WTC11 (cell line): ENCODE measurements at regions not wholly inside any gene's neighbourhood (a gene's known extent, or its start where the extent isn't known, plus 50 kb on each side); places are given as distances from the start of the nearest gene placed in this dataset.

Experiments
- ATAC-seq: fragments of 200-7000 bp; cut with Tn5 transposase; 2 replicates; pipeline ENCODE4 v1.10.0; 2021; ENCODE audit warnings: mild to moderate bottlenecking, moderate library complexity
- CTCF ChIA-PET: fragments of 300-600 bp; sonication (Branson Sonifier 250); formaldehyde crosslinking; loops from one replicate; lab custom pipeline; 2021; ENCODE audit warnings: antibody characterized with exemption; lab: Charles Lee
- POLR2A ChIA-PET: fragments of 350-600 bp; sonication (Branson Sonifier 250); formaldehyde crosslinking; loops from one replicate; lab custom pipeline; 2021; ENCODE audit warnings: antibody characterized with exemption; lab: Charles Lee
- DNase-seq: peaks from one replicate; pipeline ENCODE4 v3.0.0; 2021; ENCODE audit warnings: low spot score
- H3K27ac Mint-ChIP-seq: 2 replicates; pipeline ENCODE4 v1.8.0; 2021; ENCODE audit warnings: mixed read lengths
- H3K27me3 Mint-ChIP-seq: 2 replicates; pipeline ENCODE4 v1.8.0; 2021; ENCODE audit warnings: low read depth, mild to moderate bottlenecking, moderate library complexity, mixed read lengths
- H3K36me3 Mint-ChIP-seq: 2 replicates; pipeline ENCODE4 v1.8.0; 2021; ENCODE audit warnings: mixed read lengths
- H3K4me1 Mint-ChIP-seq: 2 replicates; pipeline ENCODE4 v1.8.0; 2022; ENCODE audit warnings: mixed read lengths
- H3K4me3 Mint-ChIP-seq: 2 replicates; pipeline ENCODE4 v1.8.0; 2021; ENCODE audit warnings: mild to moderate bottlenecking, moderate library complexity, mixed read lengths
- H3K9me3 Mint-ChIP-seq: 2 replicates; pipeline ENCODE4 v1.8.0; 2021; ENCODE audit warnings: mixed read lengths
- ATF3 ChIP-seq: sonication (generic); formaldehyde crosslinking; conservative IDR thresholded peaks from 2 replicates; pipeline ENCODE4 v1.8.1; 2022; ENCODE audit warnings: mild to moderate bottlenecking, missing genetic modification reagents
- E2F1 ChIP-seq: sonication (generic); formaldehyde crosslinking; IDR thresholded peaks from 2 replicates; pipeline ENCODE4 v1.8.0; 2022; ENCODE audit warnings: mild to moderate bottlenecking, missing genetic modification reagents
- FOXJ3 ChIP-seq: sonication (generic); formaldehyde crosslinking; IDR thresholded peaks from 2 replicates; pipeline ENCODE4 v1.9.0; 2021; ENCODE audit warnings: missing genetic modification reagents, mild to moderate bottlenecking, borderline replicate concordance
- FOXP1 ChIP-seq: sonication (generic); formaldehyde crosslinking; IDR thresholded peaks from 2 replicates; pipeline ENCODE4 v1.8.0; 2022; ENCODE audit warnings: missing genetic modification reagents, mild to moderate bottlenecking, moderate library complexity, borderline replicate concordance
- FOXP4 ChIP-seq: sonication (generic); formaldehyde crosslinking; IDR thresholded peaks from 2 replicates; pipeline ENCODE4 v1.8.0; 2022; ENCODE audit warnings: mild to moderate bottlenecking, missing genetic modification reagents
- KAT7 ChIP-seq: sonication (generic); formaldehyde crosslinking; IDR thresholded peaks from 2 replicates; pipeline ENCODE4 v1.8.1; 2023; ENCODE audit warnings: missing genetic modification reagents, mild to moderate bottlenecking, borderline replicate concordance
- MXD4 ChIP-seq: fragments of 250-450 bp; sonication (Bioruptor Pico); IDR thresholded peaks from 2 replicates; pipeline ENCODE4 v1.8.0; 2021; ENCODE audit warnings: mild to moderate bottlenecking, moderate library complexity, borderline replicate concordance
- NFYB ChIP-seq: sonication (generic); formaldehyde crosslinking; conservative IDR thresholded peaks from 2 replicates; pipeline ENCODE4 v1.8.0; 2022; ENCODE audit warnings: low read depth, missing genetic modification reagents
- NR1H2 ChIP-seq: sonication (generic); formaldehyde crosslinking; IDR thresholded peaks from 2 replicates; pipeline ENCODE4 v1.9.0; 2021; ENCODE audit warnings: mild to moderate bottlenecking, moderate library complexity, missing genetic modification reagents
- NR3C1 ChIP-seq: sonication (generic); formaldehyde crosslinking; conservative IDR thresholded peaks from 2 replicates; pipeline ENCODE4 v1.8.1; 2023; ENCODE audit warnings: low read depth, mild to moderate bottlenecking, missing genetic modification reagents
- SMAD3 ChIP-seq: sonication (generic); formaldehyde crosslinking; IDR thresholded peaks from 2 replicates; pipeline ENCODE4 v1.8.0; 2022; ENCODE audit warnings: missing genetic modification reagents, mild to moderate bottlenecking, borderline replicate concordance
- SP1 ChIP-seq: sonication (generic); formaldehyde crosslinking; conservative IDR thresholded peaks from 2 replicates; pipeline ENCODE4 v1.8.1; 2022; ENCODE audit warnings: missing genetic modification reagents
- TEAD1 ChIP-seq: sonication (generic); formaldehyde crosslinking; IDR thresholded peaks from 2 replicates; pipeline ENCODE4 v1.8.0; 2022; ENCODE audit warnings: mild to moderate bottlenecking, missing genetic modification reagents
- ZSCAN18 ChIP-seq: fragments of 250-450 bp; sonication (Bioruptor Pico); IDR thresholded peaks from 2 replicates; pipeline ENCODE4 v2.1.2; 2022; ENCODE audit warnings: mild to moderate bottlenecking, moderate library complexity
- TF ChIP-seq, protein P1 (sequence below): fragments of 250-450 bp; sonication (Bioruptor Pico); IDR thresholded peaks from 2 replicates; pipeline ENCODE4 v1.9.0; 2021; ENCODE audit warnings: mild to moderate bottlenecking, borderline replicate concordance

DNA sequence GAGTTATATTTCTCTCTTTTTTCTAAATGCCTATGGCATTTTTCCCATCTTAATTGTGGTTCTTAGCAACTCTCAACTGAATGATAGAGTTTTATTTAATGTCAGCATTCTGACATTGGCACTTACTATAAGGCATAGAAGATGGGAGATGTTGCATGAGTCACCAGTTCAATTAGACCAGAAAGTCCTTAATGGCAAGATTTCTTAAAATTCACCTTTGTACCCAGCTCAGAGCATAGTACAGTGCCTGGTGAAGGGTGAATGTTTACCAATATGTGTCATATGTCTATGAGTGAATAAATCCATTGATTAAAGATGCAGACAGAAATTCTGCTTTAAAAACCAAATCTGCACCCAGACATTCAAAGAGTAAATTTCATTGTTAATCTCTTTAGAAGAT is 526.9 kb downstream of the EFNB2 start:
- ChIA-PET POLR2A (no interaction called here), CTCF (no interaction called here)
- no peaks in the 10 kb centered on the region for H3K9me3 Mint-ChIP-seq
- H3K27me3 Mint-ChIP-seq: no peaks in the 10 kb centered on the region
- H3K36me3 Mint-ChIP-seq: no peaks in the 10 kb centered on the region
- DNase-seq (no peak), ATAC-seq (no peak)
- no peak overlapping the region for H3K4me3 Mint-ChIP-seq
- TF ChIP-seq TEAD1 (CRISPR knock-in tag) (no peak), MXD4 (no peak)
- H3K4me1 Mint-ChIP-seq: no peaks in the 10 kb centered on the region
- H3K27ac Mint-ChIP-seq: no peak overlapping the region

DNA sequence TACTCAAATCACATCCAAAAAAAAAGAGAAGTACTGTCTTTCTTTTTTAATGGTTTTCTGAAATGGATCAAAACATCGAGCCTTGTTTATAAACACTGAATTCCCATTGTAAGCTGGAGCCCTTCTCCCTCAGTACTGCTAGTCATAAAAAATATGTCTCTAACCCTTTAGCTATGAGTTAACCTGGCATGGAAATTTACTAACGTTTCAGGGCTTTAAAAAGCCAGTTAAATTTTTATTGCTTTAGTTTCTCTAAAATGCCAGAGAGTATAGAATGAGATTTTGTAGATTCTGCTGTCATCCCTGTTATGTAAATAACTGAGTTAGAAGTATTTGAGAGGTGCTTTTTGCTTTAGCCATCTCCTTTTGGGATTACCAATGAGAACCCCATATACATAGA is 528.3 kb downstream of the EFNB2 start:
- H3K4me1 Mint-ChIP-seq: no peaks in the 10 kb centered on the region

More for the DNA sequence above, 528.3 kb downstream of the EFNB2 start:
- Mint-ChIP-seq H3K9me3 (no peaks in the 10 kb centered on the region), H3K27me3 (no peaks in the 10 kb centered on the region), H3K27ac (no peak overlapping the region), H3K36me3 (no peaks in the 10 kb centered on the region), H3K4me3 (no peak overlapping the region)
- DNase-seq: no peak
- TF ChIP-seq, protein P1, sequence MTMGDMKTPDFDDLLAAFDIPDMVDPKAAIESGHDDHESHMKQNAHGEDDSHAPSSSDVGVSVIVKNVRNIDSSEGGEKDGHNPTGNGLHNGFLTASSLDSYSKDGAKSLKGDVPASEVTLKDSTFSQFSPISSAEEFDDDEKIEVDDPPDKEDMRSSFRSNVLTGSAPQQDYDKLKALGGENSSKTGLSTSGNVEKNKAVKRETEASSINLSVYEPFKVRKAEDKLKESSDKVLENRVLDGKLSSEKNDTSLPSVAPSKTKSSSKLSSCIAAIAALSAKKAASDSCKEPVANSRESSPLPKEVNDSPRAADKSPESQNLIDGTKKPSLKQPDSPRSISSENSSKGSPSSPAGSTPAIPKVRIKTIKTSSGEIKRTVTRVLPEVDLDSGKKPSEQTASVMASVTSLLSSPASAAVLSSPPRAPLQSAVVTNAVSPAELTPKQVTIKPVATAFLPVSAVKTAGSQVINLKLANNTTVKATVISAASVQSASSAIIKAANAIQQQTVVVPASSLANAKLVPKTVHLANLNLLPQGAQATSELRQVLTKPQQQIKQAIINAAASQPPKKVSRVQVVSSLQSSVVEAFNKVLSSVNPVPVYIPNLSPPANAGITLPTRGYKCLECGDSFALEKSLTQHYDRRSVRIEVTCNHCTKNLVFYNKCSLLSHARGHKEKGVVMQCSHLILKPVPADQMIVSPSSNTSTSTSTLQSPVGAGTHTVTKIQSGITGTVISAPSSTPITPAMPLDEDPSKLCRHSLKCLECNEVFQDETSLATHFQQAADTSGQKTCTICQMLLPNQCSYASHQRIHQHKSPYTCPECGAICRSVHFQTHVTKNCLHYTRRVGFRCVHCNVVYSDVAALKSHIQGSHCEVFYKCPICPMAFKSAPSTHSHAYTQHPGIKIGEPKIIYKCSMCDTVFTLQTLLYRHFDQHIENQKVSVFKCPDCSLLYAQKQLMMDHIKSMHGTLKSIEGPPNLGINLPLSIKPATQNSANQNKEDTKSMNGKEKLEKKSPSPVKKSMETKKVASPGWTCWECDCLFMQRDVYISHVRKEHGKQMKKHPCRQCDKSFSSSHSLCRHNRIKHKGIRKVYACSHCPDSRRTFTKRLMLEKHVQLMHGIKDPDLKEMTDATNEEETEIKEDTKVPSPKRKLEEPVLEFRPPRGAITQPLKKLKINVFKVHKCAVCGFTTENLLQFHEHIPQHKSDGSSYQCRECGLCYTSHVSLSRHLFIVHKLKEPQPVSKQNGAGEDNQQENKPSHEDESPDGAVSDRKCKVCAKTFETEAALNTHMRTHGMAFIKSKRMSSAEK (CRISPR knock-in tag): no peak
- no peak for TF ChIP-seq FOXP1 (CRISPR knock-in tag)
- no peak for TF ChIP-seq SMAD3 (CRISPR knock-in tag)
- no peak for TF ChIP-seq NFYB (CRISPR knock-in tag)
- no peak for TF ChIP-seq FOXP4 (CRISPR knock-in tag)
- no peak for TF ChIP-seq NR3C1 (CRISPR knock-in tag)
- no peak for TF ChIP-seq KAT7 (CRISPR knock-in tag)
- no peak for TF ChIP-seq SP1 (CRISPR knock-in tag)
- TF ChIP-seq FOXJ3 (CRISPR knock-in tag): no peak
- TF ChIP-seq NR1H2 (CRISPR knock-in tag): no peak
- no peak for TF ChIP-seq ZSCAN18 (CRISPR knock-in tag)
- no peak for TF ChIP-seq ATF3 (CRISPR knock-in tag)
- no peak for TF ChIP-seq E2F1 (CRISPR knock-in tag)
- POLR2A ChIA-PET: no interaction called here
- CTCF ChIA-PET: no interaction called here
- ATAC-seq: no peak
